ENCODE measurements at regions not wholly inside any gene's neighbourhood (a gene's known extent, or its start where the extent isn't known, plus 50 kb on each side); places are given as distances from the start of the nearest gene placed in this dataset.
A peak's percentile ranks its signal among the peaks of the same experiment; 100 is the strongest.

DNA sequence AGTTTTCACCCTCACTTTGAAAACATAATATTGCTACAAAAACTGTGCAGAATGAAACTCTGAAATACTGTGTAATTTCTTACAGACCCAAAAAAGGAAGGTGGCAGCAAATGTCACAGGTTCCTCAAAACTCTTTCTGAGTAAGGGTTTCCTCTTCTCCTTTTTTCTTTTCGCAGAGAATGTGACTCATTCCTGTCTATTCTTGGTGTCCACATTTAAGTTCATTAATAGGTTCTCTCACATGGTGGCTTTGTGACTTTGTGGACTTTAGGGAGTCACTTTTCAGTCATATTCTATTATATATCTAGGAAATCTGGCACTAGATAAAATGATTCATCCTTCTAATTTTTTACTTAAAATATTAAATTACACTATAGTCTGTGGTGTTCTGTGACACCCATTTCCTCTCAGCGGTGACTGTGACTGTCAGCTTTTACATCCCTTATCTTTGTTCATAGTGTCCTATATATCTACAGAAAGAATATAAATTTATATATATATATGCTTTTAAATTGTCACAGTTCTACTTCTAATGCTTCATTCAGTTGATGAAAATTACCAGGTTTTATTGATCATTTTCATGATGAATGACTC lies 126.8 kb upstream of the HCRTR2 start:
- TF ChIP-seq POLR2AphosphoS5 (IDR thresholded peaks at IDR 0.05; ENCODE audit: low read depth, low read length): no peak
- TF ChIP-seq POLR2A (IDR thresholded peaks at IDR 0.05; ENCODE audit: low read depth, low read length): no peak
- TF ChIP-seq TAF1 (IDR thresholded peaks at IDR 0.05; ENCODE audit: low read depth, low read length): no peak
- TF ChIP-seq SPI1 (IDR thresholded peaks at IDR 0.05; ENCODE audit: low read depth, low read length): peak; percentile 58; the same call in 1 of the 2 replicates

Measured in GM12891 (cell line).